ENCODE measurements at regions not wholly inside any gene's neighbourhood (a gene's known extent, or its start where the extent isn't known, plus 50 kb on each side); places are given as distances from the start of the nearest gene placed in this dataset.
A peak's percentile ranks its signal among the peaks of the same experiment; 100 is the strongest.

GRCh38 chr13:91228108-91228507 is 119.4 kb upstream of the MIR17HG start:
- in situ Hi-C loops (cut with HindIII; ENCODE audit: low sequenced_read_pairs) = no loop called here

GRCh38 chr13:91228940-91229339 is 118.5 kb upstream of the MIR17HG start:
- no peak overlapping the region for H3K4me3 ChIP-seq (ENCODE audit: low read depth, low read length)
- TF ChIP-seq CTCF (IDR thresholded peaks at IDR 0.05; ENCODE audit: low read depth, low read length) = no peak
- in situ Hi-C loops (cut with HindIII; ENCODE audit: low sequenced_read_pairs) = no loop called here
- no peak for DNase-seq (ENCODE audit: low read depth, low spot score)

More at GRCh38 chr13:91228108-91228507, 119.4 kb upstream of the MIR17HG start:
- no peak for TF ChIP-seq CTCF (IDR thresholded peaks at IDR 0.05; ENCODE audit: low read depth, low read length)
- no peak overlapping the region for H3K4me3 ChIP-seq (ENCODE audit: low read depth, low read length)
- DNase-seq (ENCODE audit: low read depth, low spot score) = peak; percentile 5

GRCh38 chr13:91232716-91233115 is 114.8 kb upstream of the MIR17HG start:
- no peak for DNase-seq (ENCODE audit: low read depth, low spot score)
- in situ Hi-C loops (cut with HindIII; ENCODE audit: low sequenced_read_pairs) = no loop called here
- no peak for TF ChIP-seq CTCF (IDR thresholded peaks at IDR 0.05; ENCODE audit: low read depth, low read length)
- H3K4me3 ChIP-seq (ENCODE audit: low read depth, low read length) = no peak overlapping the region

GRCh38 chr13:91233291-91233690 is 114.2 kb upstream of the MIR17HG start:
- TF ChIP-seq CTCF (IDR thresholded peaks at IDR 0.05; ENCODE audit: low read depth, low read length) = no peak
- DNase-seq (ENCODE audit: low read depth, low spot score) = no peak
- in situ Hi-C loops (cut with HindIII; ENCODE audit: low sequenced_read_pairs) = no loop called here
- H3K4me3 ChIP-seq (ENCODE audit: low read depth, low read length) = no peak overlapping the region

- no peak for DNase-seq (ENCODE audit: low read depth, low spot score)
- no peak for TF ChIP-seq CTCF (IDR thresholded peaks at IDR 0.05; ENCODE audit: low read depth, low read length)
- in situ Hi-C loops (cut with HindIII; ENCODE audit: low sequenced_read_pairs) = no loop called here
- no peak overlapping the region for H3K4me3 ChIP-seq (ENCODE audit: low read depth, low read length)
These were observed 111.3 kb upstream of the MIR17HG start for GRCh38 chr13:91236182-91236581.

- in situ Hi-C loops (cut with HindIII; ENCODE audit: low sequenced_read_pairs) = no loop called here
These were observed 110.6 kb upstream of the MIR17HG start for GRCh38 chr13:91236921-91237320.

More at GRCh38 chr13:91236921-91237320, 110.6 kb upstream of the MIR17HG start:
- H3K4me3 ChIP-seq (ENCODE audit: low read depth, low read length) = no peak overlapping the region
- DNase-seq (ENCODE audit: low read depth, low spot score) = no peak
- no peak for TF ChIP-seq CTCF (IDR thresholded peaks at IDR 0.05; ENCODE audit: low read depth, low read length)

Measured in astrocyte of the spinal cord (primary cell).